ENCODE measurements at regions not wholly inside any gene's neighbourhood (a gene's known extent, or its start where the extent isn't known, plus 50 kb on each side); places are given as distances from the start of the nearest gene placed in this dataset.
"Not testable (repeated sequence)": the region's sequence is repeated elsewhere in the genome, so short reads cannot be mapped to it uniquely, and the experiment has no call there.

DNA sequence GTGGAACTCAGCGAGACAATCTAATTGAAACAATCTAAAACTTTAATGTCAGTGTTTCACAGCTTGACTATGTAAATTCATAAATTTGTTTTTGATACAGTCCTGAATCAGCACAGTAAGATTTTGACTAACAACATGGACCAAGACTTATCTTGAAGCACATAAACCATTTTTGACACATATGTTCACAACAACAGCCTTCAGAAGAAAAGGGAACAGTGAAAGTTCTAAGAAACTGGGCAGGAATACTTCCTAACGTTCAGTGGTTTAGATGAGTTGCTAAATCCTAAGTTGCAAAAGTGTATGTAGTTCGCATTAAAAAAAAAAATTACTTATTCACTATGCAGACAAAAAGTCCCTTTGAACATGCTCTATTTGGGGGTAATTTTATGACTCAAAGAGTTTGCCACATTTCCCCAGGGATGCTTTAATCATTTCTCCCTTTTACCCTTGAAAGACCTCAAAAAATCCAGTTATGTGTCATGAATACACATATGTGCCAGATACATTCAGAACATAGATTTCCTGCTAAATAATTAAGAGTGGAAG lies 120.2 kb downstream of the MRPL39 start:
- no peak for FAIRE-seq

DNA sequence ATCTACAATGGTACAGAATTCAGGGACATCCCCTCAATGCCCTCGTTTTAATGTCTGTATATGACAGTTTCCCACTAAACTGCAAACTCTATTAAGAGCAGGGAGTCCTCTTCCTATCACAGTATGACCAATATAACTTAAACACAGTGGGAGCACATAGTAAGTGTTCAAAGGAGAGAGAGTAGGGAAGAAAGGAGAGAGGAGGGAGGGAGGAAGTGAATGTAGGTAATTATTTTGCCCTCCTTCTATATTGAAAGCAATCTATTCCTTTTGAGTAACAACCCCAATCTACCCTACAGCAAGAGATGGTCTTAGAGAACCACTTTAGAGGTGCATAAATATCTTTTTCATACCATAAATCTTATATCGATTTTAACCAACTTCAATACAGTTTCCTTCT lies 121.4 kb downstream of the MRPL39 start:
- no peak for FAIRE-seq

DNA sequence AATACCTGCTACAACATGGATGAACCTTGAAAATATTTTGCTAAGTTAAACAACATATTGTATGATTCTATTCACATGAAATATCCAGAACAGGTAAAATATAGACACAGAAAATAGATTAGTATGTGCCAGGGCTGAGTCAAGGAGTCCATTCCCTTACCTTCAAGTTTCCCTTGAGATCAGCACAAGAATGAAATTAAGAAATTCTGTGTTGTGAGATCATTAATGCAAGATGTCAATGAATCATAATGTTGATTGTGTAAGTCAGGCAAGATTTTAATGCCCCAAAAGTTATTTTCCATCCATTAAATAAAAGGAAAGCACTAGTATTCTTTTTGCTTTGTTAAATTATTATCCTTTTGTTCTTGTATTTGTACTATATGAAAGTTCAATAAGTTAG lies 139.4 kb downstream of the MRPL39 start:
- no peak for FAIRE-seq

DNA sequence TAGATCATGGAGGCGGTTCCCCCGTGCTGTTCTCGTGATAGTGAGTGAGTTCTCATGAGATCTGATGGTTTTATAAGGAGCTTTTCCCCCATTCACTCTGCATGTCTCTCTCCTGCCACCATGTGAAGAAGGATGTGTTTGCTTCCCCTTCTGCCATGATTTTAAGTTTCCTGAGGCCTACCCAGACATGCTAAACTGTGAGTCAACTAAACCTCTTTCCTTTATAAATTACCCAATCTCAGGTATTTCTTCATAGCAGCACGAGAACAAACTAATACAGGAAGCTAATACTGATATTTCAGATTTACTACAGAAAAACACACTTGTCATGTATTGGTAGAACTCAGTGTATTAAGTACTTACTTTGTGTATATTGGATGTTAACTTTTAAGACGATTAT lies 140.2 kb downstream of the MRPL39 start:
- FAIRE-seq = not testable (repeated sequence)

DNA sequence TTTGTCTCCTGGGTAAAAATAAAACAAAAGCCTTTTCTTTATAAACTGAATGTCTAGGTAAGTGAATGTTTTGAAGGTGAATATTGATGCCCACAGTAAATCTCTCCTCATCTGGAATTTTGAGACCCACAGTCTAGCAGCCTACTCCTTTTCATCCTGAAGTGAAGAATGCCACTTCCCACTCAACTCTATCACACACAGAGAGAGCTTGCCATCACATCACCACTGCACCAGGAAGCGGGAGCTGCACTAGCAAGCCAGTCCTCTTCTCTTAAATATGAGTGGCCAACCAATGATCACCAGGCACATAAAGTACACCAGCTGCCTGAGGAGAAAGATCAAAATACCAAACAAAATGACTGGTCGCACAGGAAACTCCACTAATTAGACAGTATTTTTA lies 140.8 kb downstream of the MRPL39 start:
- FAIRE-seq = no peak

DNA sequence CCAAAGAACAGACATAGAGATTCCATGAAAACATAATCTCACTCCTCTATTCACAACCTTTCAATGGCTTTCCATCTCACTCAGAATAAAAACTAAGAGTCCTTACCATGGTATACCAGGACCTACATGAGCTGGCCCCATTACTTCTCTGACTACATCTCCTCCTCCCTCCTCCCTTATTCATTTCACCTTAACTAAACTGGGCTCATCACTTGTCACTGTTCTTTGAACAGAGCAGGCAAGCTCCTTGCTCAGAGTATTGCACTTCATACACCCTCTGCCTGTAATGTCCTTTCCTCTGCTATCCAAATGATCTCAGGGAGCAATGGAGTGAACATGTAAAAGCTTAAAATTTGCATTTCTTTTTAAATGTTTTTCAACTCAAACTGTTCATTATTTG lies 142.0 kb downstream of the MRPL39 start:
- no peak for FAIRE-seq

DNA sequence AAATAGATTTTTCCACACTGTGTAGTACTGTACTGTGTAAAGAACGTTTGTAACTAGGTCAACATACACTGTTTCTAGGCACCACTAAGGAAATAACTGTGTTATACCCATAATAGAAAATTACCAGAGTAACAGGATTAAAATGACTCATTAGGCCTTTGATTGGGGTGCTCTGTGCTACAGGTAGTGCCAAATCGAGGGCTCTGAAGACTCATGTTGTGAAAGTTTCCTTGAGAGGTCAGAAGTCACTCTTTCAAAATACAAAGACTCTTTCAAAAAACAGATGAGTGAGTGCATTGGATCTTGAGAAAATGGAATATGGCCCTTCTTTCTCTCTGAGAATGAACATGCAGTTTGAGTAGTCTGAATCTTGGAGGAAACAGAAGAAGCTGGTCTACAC lies 143.0 kb downstream of the MRPL39 start:
- FAIRE-seq = no peak

DNA sequence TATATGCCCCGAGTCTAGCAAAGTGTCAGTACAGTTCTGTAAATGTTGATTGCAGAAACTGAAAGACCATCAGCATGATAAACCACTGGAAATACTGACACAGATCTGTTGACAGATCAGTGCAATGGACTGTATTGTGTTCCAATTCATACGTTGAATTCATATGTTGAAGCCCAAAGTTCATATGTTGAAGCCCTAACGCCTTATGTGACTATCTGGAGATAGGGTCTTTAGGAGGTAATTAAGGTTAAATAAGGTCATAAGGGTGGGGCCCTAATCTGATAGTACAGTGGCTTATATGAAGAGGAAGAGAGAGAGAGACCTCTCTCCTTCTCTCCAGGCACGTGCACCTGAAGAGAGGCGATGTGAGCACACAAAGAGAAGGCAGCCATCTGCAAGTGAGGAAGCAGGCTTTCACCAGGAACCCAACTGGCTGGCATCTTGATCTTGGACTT lies 144.7 kb downstream of the MRPL39 start:
- no peak for FAIRE-seq

DNA sequence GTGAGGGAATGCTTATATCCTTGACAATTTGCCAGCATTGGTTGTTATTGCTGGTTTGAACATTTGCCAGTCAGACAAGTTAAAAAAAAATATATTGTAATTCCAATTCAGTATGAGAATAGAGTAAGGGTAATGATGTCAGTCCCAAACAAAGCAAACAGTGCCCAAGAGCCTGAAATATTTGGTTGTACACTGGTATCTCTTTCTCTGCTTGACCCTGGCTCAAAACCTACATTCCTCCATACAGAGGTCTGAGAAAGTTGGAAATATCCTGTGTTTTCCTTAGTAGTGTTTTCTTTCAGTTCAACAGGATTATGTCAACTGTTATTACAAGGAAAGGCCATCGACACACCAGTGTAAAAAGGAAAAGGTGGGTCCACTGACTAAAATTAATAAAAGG lies 145.6 kb downstream of the MRPL39 start:
- FAIRE-seq = no peak

DNA sequence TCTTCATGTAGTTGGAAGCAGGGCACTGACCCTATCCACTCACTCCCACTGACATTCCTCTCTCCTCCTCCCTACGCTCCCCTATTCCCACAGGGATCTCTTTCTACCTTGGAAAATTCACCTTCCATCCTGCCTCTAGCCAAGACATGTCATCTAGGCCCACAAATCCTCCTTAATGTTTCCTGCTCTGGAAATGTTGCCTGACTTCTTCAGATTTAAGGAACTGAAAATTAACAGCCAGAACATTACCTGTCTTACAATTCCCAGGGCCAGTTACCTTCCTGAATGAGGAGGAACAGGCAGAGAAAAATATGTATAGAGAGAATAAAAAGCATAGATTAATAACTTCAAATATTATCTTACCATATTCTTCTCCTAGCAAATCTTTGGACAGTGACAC lies 147.3 kb downstream of the MRPL39 start:
- FAIRE-seq = no peak

DNA sequence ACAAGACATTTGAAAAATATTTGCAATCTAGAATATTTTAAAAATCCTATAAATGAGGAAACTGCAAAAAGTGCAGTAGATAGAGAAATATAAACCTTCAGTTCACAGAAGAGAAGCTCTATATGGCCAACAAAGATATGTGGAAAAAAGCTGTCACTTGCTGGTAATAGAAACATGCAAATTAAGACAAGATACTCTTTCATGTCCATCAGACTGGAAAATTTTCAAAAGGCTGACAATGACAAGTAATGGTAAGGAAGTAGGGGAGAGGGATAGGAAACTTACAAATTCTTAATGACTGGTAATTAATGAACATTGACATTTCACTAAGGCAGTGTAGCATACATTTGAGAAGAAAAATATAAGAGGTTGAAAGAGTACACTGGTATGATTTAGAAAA lies 147.9 kb downstream of the MRPL39 start:
- FAIRE-seq = no peak

DNA sequence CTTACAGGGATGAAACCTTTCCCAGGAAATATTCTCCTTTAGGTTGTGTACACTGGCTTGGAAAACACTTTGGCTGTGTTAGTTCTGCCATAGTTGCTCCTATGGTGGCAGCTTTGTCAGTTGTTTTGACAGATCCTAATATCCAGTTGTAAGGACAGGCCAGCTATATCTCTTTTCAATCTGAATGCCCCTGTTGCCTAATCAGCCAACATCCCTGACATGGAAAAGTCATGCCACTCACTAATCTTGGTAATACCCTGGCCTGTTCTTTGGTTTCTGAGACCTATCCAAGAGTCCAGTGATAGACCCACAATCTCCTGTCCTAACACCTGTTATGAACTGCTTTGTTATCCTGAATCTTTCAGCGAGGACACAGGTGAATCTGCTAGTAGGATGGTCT lies 148.8 kb downstream of the MRPL39 start:
- no peak for FAIRE-seq

DNA sequence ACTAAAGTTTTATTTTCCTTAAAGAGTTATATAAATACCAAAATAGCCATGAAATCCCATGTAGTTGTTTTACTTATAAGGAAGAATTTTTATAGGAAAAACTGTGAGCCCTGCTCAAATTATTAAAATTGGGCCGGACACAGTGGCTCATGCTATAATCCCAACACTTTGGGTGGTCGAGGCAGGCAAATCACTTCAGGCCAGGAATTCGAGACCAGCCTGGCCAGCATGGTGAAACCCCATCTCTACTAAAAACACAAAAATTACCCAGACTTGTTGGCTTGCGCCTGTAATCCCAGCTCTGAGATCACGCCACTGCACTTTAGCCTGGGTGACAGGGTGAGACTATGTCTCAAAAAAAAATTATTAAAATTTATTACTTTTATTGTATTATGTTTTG lies 149.3 kb downstream of the MRPL39 start:
- no peak for FAIRE-seq

DNA sequence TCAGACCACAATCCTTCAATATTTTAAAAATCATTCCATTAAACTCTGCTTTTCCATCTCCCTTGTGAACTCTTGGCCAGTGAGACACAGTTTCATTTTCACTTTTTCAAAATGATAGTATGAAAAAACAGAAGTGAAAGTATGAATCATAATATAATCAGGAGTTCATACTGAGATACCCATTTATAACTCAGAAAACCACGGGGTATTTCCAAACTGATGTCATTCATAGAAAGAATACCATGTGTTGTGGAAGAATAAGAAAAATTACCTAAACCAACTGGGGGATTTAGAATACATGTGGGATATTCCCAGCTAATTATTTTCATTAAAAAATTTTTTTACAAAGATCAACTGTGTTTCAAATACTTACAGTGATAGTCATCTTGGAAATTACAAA lies 149.9 kb downstream of the MRPL39 start:
- no peak for FAIRE-seq

DNA sequence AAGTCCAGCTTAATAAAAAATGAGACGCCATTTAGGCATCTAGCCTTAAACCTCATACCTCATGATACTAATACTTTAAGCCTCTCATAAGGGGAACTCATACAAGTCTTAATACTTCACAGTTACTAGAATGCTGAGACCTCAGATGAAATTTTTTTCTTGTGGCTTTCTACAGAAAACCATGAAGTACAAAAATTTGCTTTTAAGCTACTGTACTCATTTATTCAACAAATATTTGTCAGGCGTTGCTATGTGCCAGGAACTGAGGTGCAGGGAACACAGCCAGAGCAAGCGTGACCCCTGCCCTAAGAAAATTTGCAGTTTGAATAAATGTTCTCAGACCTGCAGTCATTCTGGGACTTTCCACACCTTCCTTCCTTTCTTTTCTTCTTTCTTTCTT lies 150.6 kb downstream of the MRPL39 start:
- FAIRE-seq = no peak

DNA sequence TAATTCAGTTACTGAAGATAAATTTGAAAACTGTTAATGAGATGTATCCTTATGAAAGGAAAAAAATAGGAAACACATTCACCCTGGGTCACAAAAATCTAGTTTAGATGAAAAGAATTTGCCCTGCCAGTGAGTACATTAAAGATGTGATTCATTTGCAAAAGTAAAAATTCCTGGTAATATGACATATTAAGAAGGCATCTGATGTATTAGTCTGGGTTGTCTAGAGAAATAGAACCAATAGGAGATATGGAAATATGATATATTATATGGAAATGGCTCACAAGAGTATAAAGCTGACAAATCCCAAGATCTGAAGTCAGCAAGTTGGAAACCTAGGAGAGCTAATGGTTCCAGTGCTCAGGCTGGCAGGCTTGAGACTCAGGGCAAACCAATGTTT lies 153.8 kb downstream of the MRPL39 start:
- no peak for FAIRE-seq

DNA sequence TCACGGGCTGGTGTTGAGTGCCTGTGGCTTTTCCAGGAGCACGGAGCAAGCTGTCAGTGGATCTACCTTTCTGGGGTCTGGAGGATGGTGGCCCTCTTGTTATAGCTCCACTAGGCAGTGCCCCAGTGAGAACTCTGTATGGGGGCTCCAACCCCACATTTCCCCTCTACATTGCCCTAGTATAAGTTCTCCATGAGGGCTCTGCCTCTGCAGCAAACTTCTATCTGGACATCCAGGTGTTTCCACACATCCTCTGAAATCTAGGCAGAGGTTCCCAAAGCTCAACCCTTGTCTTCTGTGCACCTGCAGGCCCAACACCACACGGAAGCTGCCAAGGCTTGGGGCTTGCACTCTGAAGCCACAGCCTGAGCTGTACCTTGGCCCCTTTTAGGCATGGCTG lies 157.3 kb downstream of the MRPL39 start:
- no peak for FAIRE-seq

DNA sequence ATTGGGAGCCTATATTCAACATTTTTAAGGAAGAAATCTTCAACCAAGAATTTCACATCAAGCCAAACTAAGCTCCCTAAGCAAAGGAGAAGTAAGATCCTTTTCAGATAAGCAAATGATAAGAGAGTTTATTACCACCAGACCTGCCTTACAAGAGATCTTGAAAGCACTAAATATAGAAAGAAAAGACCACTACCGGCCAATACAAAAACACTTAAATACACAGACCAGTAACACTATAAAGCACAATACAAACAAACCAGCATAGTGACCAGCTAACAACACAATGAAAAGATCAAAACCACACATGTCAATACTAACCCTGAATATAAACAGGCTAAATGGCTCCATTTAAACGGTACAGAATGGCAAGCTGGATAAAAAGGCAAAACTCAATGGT lies 165.4 kb downstream of the MRPL39 start:
- no peak for FAIRE-seq

DNA sequence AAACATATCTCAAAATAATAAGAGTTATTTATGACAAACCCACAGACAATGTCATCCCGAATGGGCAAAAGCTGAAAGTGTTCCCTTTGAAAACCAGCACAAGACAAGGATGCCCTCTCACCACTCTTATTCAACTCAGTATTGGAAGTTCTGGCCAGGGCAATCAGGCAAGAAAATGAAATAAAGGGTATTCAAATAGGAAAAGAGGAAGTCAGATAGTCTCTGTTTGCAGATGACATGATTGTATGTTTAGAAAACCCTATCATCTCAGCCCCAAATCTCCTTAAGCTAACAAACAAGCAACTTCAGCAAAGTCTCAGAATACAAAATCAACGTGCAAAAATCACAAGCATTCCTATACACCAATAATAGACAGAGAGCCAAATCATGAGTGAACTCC lies 169.8 kb downstream of the MRPL39 start:
- not testable (repeated sequence) for FAIRE-seq

DNA sequence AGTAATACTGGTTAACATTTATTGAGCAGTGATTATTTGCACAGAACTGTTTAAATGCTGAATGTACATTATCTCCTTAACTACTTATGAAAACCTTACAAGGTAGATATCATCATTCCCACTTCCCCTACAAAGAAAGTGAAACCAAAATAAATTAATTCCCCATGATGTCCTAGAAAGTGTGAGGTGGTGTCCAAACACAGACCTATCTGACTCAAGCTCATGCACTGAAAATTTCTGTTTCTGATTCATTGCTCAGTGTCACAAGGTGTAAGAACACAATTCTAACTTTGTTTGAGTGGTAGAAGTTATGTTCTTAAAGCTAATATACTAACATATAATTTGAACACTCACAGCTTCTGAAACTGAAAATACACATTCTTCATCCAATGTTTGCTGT lies 178.7 kb downstream of the MRPL39 start:
- FAIRE-seq = no peak

DNA sequence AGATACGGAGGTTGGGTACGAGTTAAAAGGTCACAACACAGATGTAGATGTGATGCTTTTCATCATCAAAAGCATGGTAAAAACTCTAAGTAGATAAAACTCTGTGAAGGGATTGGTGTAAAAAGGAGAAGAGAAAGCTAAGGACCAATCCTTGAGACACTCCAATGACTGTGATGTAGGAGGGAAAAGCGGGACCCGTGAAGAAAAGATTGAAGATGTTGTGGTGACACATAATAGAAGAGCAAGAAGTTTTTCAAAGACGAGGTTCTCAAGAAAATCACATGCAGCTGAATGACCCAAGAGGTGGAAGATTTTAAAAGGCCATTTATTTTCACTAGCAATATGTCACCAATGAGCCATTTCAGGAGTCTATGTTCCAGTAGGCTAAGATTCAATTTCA lies 179.5 kb downstream of the MRPL39 start:
- no peak for FAIRE-seq

DNA sequence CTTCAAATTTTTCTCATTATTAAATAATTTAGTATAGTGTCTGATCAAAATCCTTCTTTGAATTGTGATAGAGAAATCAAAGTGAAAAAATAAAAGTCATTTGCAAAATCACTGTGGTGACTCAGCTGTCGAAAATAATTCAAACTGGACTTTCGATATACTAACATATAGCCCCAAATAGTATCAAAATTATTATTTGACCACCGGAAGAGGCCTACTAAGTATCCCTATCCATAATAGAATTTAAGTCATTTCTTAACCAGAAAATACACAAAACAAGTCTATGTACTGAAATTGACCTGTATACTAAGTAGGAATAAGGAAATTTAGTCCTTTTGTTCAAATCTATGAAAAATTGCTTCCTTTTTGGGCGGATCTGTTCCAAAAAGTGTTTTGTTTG lies 180.7 kb downstream of the MRPL39 start:
- no peak for FAIRE-seq

DNA sequence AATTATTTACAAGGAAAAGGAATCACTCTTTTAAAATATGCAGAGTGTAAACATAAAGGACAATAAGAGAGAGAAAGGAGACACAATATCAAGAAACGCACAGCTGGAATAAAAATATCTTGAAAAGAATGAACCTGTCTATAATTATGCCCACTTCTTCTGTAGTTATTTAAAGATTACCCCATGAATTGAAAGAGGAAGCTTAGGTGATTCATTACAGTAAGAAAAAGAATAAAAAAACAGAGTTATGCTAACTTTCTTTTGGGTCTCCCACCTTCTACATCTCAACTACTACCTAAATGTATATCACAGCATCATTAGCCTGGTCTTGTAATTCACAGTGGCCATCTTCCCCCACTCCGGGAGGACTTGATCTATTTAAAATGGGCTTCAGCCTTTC lies 182.1 kb downstream of the MRPL39 start:
- no peak for FAIRE-seq

DNA sequence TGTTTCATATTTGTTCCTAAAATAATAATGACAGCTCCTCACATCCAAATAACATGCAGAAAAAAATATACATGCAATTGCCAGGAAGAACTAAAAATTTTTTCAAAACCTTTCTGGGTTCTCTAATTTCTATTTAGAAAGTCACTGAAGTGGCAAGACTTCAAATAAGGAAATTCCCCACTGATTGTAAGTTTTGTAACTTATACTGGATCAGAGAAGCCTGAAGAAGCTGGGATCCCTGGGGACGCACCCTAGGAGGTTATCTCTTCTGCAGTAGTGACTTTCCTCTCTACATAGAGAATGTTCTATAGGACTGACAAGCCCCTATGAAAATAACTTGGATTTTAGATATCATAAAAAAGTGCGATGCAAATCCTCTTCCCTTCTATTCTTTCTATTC lies 182.6 kb downstream of the MRPL39 start:
- no peak for FAIRE-seq

DNA sequence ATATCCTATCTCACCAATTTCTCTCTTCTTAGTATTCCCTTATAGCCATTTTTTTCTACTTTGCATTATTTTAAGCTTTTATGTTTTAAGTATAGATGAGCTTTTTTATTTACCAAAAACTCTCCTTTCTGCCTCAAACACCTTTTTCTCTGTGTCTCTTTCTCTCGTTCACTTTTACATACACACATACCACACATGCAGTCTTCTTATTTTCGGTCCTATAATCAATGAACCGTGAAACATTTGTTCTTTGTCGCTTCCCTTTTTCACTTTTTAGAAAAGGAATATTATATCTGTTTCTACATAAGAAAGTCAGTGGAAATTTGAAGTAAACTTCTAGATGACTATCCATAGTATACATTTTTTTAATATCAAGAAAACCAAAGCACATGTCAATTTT lies 183.2 kb downstream of the MRPL39 start:
- FAIRE-seq = no peak

All from endometrium (tissue), 2 donors.